Adrenal gland (tissue), 9 donors: ENCODE measurements at regions not wholly inside any gene's neighbourhood (a gene's known extent, or its start where the extent isn't known, plus 50 kb on each side); places are given as distances from the start of the nearest gene placed in this dataset.
"Not testable (repeated sequence)": the region's sequence is repeated elsewhere in the genome, so short reads cannot be mapped to it uniquely, and the experiment has no call there.

Experiments
- DNase-seq, 7 donors: peaks; one replicate each; pipeline ENCODE4 v3.0.0-alpha.2; 2019 to 2020
- H3K27ac ChIP-seq, 5 donors: fragments of 200-600 bp; sonication (generic) in 4 of 5; 1 replicate in 3 of 5; 2 replicates in 2 of 5; pipeline versions ENCODE4 v1.5.1 to v1.8.0; 2016 to 2020; ENCODE audit warnings: mild to moderate bottlenecking in 1 of 5
- H3K27me3 ChIP-seq: fragments of 200-600 bp; 2 replicates; pipeline ENCODE4 v1.8.0; 2021
- H3K36me3 ChIP-seq, 2 donors: fragments of 200-600 bp; replicated peaks in 1 of 2; 1 replicate in 1 of 2; 2 replicates in 1 of 2; pipeline versions ENCODE4 v1.5.1 to v1.8.0; 2018 to 2022
- H3K4me1 ChIP-seq, 2 donors: fragments of 200-600 bp; replicated peaks in 1 of 2; 1 replicate in 1 of 2; 2 replicates in 1 of 2; pipeline versions ENCODE4 v1.5.1 to v1.8.0; 2018 to 2021
- H3K4me3 ChIP-seq, 4 donors: fragments of 200-600 bp; sonication (generic) in 3 of 4; one replicate each; pipeline ENCODE4 v1.5.1; 2016 to 2018
- H3K9me3 ChIP-seq, 3 donors: fragments of 200-600 bp; sonication (generic) in 1 of 3; replicated peaks in 1 of 3; 1 replicate in 2 of 3; 2 replicates in 1 of 3; pipeline versions ENCODE4 v1.5.1 to v1.8.0; 2016 to 2021
- POLR2A ChIP-seq, 2 donors: fragments of 450-650 bp; IDR thresholded peaks; one replicate each; pipeline ENCODE4 v1.6.1; 2017; ENCODE audit warnings: antibody characterized with exemption in 2 of 2, mild to moderate bottlenecking in 2 of 2, moderate library complexity in 1 of 2
- WGBS, 4 donors: extraction: QIAGEN DNeasy Blood & Tissue Kit in 2 of 4; methylation state at CpG; one replicate each; pipeline versions ENCODE4 v1.1.5 to v1.1.7; 2013 to 2017; 5-methylcytosine and 5-hydroxymethylcytosine counted together
- intact Hi-C, 2 donors: fragments of 100-400 bp; cut with DNase I; formaldehyde crosslinking; loops; one replicate each; pipeline versions ENCODE4 v1.14.1 to v1.15.0; 2022 to 2023
- TF ChIP-seq, protein P1 (sequence below), 6 experiments: fragments of 450-650 bp in 4 of 6; fragments of 200-600 bp in 2 of 6; sonication (generic) in 1 of 6; IDR thresholded peaks; 1 replicate in 5 of 6; 2 replicates in 1 of 6; pipeline versions ENCODE4 v1.5.1 to v1.8.0; 2016 to 2021; ENCODE audit warnings: antibody characterized with exemption in 6 of 6, mild to moderate bottlenecking in 2 of 6, moderate library complexity in 1 of 6
- donor health status: healthy with polysubstance abuse.
- donor health status: Bipolar disorder and iron deficiency.
- donor health status: DM: yes; HTN: yes; CAD: no.
- donor health status: DM: no; HTN: no; CAD: no.
- donor health status: DM: no; HTN: no; CAD: no.

DNA sequence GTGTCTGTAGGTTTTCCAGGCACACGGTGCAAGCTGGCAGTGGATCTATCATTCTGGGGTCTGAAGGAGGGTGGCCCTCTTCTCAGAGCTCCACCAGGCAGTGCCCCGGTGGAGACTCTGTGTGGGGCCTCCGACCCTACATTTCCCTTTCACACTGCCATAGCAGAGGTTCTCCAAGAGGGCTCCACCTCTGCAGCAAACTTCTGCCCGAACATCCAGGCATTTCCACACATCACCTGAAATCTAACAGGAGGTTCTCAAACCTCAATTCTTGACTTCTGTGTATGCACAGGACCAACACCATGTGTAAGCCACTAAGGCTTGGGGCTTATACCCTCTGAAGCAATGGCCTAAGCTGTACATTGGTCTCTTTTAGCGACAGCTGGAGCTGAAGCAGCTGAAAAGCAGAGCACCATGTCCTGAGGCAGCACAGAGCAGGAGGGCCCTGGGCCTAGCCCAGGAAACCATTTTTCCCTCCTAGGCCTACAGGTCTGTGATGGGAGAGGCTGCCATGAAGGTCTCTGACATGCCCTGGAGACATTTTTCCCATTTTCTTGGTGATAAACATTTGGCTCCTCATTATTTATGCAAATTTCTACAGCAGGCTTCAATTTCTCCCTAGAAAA lies 253.3 kb downstream of the ERMARD start:
- H3K4me1 ChIP-seq: no peaks in the 10 kb centered on the region
- no peak for TF ChIP-seq POLR2A (IDR thresholded peaks at IDR 0.05)
- TF ChIP-seq, protein P1, sequence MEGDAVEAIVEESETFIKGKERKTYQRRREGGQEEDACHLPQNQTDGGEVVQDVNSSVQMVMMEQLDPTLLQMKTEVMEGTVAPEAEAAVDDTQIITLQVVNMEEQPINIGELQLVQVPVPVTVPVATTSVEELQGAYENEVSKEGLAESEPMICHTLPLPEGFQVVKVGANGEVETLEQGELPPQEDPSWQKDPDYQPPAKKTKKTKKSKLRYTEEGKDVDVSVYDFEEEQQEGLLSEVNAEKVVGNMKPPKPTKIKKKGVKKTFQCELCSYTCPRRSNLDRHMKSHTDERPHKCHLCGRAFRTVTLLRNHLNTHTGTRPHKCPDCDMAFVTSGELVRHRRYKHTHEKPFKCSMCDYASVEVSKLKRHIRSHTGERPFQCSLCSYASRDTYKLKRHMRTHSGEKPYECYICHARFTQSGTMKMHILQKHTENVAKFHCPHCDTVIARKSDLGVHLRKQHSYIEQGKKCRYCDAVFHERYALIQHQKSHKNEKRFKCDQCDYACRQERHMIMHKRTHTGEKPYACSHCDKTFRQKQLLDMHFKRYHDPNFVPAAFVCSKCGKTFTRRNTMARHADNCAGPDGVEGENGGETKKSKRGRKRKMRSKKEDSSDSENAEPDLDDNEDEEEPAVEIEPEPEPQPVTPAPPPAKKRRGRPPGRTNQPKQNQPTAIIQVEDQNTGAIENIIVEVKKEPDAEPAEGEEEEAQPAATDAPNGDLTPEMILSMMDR (IDR thresholded peaks at IDR 0.05): no peak
- peaks cover 0 to 13% (median 0%) of the 10 kb centered on the region in 3 donors for H3K9me3 ChIP-seq
- H3K4me3 ChIP-seq: no peak overlapping the region
- no peaks in the 10 kb centered on the region for H3K36me3 ChIP-seq
- no peaks in the 10 kb centered on the region for H3K27me3 ChIP-seq
- no peak overlapping the region for H3K27ac ChIP-seq
- DNase-seq: peak in 1 of 7 donors; percentile 9
- intact Hi-C loops: no loop called here
- WGBS, 4 donors: 75 to 80% (median 77%) methylated on average over 5 of the region's 5 CpGs

DNA sequence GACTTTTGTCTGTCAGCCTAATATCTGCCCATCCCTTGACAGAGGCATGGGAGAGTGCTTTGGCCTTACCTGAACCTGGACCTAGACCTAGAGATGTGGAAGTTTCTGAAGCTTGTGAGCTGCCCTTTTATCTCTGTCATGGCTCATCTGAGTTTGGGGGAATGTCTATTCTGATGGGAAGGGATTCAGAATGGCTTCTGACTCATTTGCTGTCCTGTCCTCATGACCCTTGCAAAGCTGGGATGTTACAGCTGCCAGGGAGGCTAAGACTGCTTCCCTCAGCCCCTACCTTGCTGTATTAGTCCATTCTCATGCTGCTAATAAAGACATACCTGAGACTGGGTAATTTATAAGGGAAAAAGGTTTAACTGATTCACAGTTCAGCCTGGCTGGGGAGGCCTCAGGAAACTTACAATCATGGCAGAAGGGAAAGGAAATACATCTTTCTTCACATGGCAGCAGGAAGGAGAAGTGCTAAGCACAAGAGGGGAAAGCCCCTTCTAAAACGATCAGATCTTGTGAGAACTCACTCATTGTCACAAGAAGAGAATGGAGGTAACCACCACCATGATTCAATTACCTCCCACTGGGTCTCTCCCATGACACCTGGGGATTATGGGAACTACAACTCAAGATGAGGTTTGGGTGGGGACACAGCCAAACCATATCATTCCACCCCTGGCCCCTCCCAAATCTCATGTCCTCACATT lies 252.2 kb downstream of the ERMARD start:
- Histone ChIP-seq H3K4me3 (no peak overlapping the region), H3K4me1 (no peaks in the 10 kb centered on the region), H3K9me3 (peaks cover 0 to 13% (median 0%) of the 10 kb centered on the region in 3 donors), H3K27me3 (no peaks in the 10 kb centered on the region), H3K27ac (no peak overlapping the region), H3K36me3 (no peaks in the 10 kb centered on the region)
- 13 to 57% (median 23%) methylated on average over 1 of the region's 1 CpG for WGBS, 4 donors
- TF ChIP-seq POLR2A (IDR thresholded peaks at IDR 0.05): no peak
- TF ChIP-seq, protein P1 (IDR thresholded peaks at IDR 0.05): no peak
- no peak for DNase-seq
- intact Hi-C loops: no loop called here

DNA sequence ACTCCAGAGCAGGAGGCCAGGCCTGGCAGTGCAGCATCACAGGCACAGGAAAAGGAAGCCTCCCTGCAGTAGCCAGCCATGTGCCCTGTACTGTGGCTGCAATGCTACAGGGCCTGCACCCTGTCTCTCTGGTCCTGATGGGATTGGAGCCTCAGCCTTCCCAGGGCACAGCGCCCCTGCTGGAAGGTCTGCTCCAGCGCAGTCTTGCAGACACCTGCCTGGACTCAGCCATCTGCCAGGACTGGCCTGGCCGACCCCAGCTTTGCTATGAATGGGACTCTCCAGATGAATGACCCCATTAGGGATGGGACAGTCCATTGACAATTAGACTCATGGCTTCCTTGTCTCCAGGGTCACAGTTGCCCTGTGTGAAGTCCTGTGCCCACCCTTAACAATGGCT lies 251.6 kb downstream of the ERMARD start:
- TF ChIP-seq POLR2A (IDR thresholded peaks at IDR 0.05): no peak
- TF ChIP-seq, protein P1 (IDR thresholded peaks at IDR 0.05): no peak
- intact Hi-C loops: no loop called here
- Histone ChIP-seq H3K4me1 (no peaks in the 10 kb centered on the region), H3K27me3 (no peaks in the 10 kb centered on the region), H3K4me3 (no peak overlapping the region), H3K27ac (no peak overlapping the region), H3K9me3 (peaks cover 0 to 13% (median 0%) of the 10 kb centered on the region in 3 donors), H3K36me3 (no peaks in the 10 kb centered on the region)
- WGBS, 4 donors: 71 to 94% (median 82%) methylated on average over 2 to 3 of the region's 3 CpGs
- peak in 1 of 7 donors; percentile 28 for DNase-seq

DNA sequence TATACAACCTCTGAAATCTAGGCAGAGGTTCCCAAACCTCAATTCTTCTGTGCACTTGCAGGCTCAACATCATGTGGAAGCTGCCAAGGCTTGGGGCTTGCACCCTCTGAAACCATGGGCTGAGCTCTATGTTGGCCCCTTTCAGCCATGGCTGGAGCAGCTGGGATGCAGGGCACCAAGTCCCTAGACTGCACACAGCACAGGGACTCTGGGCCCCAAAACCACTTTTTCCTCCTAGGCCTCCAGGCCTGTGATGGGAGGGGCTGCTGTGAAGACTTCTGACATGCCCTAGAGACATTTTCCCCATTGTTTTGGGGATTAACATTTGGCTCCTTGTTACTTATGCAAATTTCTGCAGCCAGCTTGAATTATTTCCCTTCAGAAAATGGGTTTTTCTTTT lies 250.4 kb downstream of the ERMARD start:
- intact Hi-C loops, H3K27me3 ChIP-seq, H3K4me1 ChIP-seq, H3K4me3 ChIP-seq, DNase-seq, H3K36me3 ChIP-seq, H3K27ac ChIP-seq: not testable (repeated sequence)
- H3K9me3 ChIP-seq: peaks cover 0 to 13% (median 0%) of the 10 kb centered on the region in 3 donors
